ENCODE measurements at regions not wholly inside any gene's neighbourhood (a gene's known extent, or its start where the extent isn't known, plus 50 kb on each side); places are given as distances from the start of the nearest gene placed in this dataset.

GRCh38 chr14:87170179-87170578, 822.8 kb downstream of the GALC start:
- no peak for TF ChIP-seq CTCF (IDR thresholded peaks at IDR 0.05; ENCODE audit: poor library complexity, severe bottlenecking)
- TF ChIP-seq REST (IDR thresholded peaks at IDR 0.05; ENCODE audit: borderline replicate concordance): no peak
- no peak for TF ChIP-seq EP300 (conservative IDR thresholded peaks at IDR 0.05; ENCODE audit: poor library complexity, severe bottlenecking)
- TF ChIP-seq MXI1 (conservative IDR thresholded peaks at IDR 0.05; ENCODE audit: poor library complexity, severe bottlenecking): no peak
- no peak for TF ChIP-seq SMC3 (conservative IDR thresholded peaks at IDR 0.05; ENCODE audit: poor library complexity)
- TF ChIP-seq RAD21 (conservative IDR thresholded peaks at IDR 0.05): no peak
- no peak for TF ChIP-seq EZH2 (IDR thresholded peaks at IDR 0.05; ENCODE audit: borderline replicate concordance, insufficient read depth, low read length, poor library complexity, severe bottlenecking)
